Suppressor macrophage treated with lipopolysaccharide for 4 hours (primary cell): ENCODE measurements at regions not wholly inside any gene's neighbourhood (a gene's known extent, or its start where the extent isn't known, plus 50 kb on each side); places are given as distances from the start of the nearest gene placed in this dataset.
A peak's percentile ranks its signal among the peaks of the same experiment; 100 is the strongest.

Experiments
- DNase-seq: peaks from one replicate; pipeline ENCODE4 v3.0.0-alpha.2; 2020

GRCh38 chr4:15130441-15130840 lies 128.2 kb downstream of the CPEB2 start:
- no peak for DNase-seq

DNA sequence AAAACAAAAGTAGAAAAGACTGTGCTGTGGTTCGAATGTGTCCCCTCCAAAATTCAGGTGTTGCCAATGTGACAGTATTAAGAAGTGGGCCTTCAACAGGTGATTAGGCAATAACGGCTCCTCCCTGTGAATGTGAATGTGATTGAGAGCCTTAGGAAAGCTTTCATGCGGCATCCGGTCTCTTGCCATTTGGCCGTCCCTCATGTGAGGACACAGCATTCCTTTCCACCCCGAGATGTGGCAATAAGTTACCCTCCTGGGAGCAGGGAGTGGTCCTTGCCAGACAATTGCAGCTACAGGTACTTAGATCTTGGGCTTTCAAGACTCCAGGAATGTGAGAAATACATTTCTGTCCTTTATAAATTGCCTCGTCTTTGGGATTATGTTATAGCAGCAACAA lies 129.3 kb downstream of the CPEB2 start:
- no peak for DNase-seq

- no peak for DNase-seq
These were observed 130.5 kb downstream of the CPEB2 start for GRCh38 chr4:15132739-15133138.

GRCh38 chr4:15139599-15139998 lies 137.3 kb downstream of the CPEB2 start:
- no peak for DNase-seq

DNA sequence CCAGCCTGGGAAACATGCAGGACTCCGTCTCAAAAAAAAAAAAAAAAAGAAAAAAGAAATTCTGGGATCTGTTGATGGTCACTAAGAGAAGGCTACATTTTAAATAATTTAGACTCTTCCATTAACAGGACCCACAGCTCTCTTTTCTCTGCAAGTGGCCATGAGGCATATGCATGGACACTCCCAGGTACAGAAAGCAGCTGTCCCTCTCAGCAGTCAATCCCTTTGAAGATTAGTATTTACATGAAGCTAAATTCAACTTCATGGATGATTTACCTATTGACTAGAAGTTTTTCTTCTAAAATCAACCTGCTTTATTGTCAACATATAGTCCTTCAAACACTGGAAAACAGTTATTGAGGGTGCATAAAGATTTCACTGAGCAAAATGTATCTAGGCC lies 139.9 kb downstream of the CPEB2 start:
- no peak for DNase-seq

DNA sequence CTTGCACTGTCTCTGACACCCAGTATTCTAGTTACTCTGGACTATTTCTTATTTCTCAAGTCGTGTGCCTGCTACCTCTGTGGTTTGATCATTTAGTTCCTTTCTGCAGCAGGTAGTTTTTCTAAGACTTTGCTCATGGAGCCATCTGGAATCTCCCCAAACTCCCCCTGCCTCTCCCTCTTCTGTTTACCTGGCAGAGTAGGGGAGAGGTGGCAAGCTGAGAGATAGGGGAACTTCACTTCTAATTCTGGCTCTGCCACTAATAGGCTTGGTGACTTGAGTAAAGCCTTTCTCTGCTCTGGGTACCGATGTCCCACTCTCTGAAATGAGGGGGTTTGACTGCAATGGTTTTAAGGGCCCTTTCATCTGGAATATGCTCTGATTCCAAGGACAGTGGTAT lies 141.3 kb downstream of the CPEB2 start:
- DNase-seq = no peak

- no peak for DNase-seq
These were observed 142.1 kb downstream of the CPEB2 start for GRCh38 chr4:15144249-15144966.

- DNase-seq = no peak
These were observed 142.7 kb downstream of the CPEB2 start for GRCh38 chr4:15144967-15145295.

DNA sequence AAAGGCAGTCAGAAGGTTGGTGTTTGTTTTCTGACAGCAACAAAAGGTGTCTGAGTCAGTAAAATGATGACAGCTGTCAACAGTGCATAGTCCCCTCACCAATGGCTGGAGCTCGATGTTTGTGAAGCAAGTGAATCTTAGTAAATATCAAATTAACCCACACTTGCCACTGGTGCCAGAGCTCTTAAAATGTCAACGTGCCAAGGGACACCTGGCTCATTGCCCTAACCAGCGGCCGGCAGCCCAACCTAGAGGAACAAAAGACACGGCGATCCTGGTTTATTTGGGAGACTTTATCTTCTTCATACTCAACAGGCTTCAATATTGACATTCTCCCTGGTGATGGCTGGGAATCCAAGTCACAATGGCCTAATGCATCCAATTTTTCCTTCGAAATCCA lies 143.4 kb downstream of the CPEB2 start:
- no peak for DNase-seq

DNA sequence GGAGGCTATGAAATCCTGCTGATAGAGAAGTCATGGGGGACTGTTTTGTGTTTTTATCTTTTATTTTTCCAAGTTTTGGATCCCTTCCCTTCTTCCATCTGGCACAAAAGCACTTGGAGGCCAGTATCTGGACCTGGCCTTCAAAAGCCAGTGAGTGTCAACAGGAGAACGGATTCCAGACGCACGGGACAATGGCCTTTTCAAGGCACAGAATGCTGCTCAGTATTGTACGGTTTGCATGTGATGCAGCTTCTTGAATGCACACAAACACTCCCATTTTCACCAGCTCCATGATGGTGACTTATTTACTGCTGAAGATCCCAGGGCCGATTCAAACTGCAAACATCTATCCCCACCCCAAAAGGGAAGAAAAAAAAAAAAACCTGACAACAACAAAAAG lies 145.4 kb downstream of the CPEB2 start:
- no peak for DNase-seq

DNA sequence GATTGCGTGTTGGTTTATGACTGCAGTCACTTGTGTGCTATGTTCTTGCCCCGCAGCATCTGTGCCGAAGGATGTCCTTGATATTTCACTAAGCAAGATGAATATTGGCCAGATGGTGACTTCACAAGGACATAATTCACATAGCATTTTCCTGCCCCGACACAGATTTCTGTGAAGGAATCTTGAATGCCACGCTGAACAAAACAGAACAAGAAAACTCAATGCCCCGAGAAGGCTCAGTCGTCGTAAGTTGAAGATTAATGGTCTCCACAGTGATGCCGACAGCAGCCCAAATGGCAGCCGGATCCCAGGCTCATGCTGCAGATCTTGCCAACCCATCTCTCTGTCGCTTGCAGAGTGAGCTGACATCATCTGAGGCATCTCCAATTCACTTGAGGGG lies 145.9 kb downstream of the CPEB2 start:
- no peak for DNase-seq

GRCh38 chr4:15148691-15149090 lies 146.4 kb downstream of the CPEB2 start:
- DNase-seq = no peak

DNA sequence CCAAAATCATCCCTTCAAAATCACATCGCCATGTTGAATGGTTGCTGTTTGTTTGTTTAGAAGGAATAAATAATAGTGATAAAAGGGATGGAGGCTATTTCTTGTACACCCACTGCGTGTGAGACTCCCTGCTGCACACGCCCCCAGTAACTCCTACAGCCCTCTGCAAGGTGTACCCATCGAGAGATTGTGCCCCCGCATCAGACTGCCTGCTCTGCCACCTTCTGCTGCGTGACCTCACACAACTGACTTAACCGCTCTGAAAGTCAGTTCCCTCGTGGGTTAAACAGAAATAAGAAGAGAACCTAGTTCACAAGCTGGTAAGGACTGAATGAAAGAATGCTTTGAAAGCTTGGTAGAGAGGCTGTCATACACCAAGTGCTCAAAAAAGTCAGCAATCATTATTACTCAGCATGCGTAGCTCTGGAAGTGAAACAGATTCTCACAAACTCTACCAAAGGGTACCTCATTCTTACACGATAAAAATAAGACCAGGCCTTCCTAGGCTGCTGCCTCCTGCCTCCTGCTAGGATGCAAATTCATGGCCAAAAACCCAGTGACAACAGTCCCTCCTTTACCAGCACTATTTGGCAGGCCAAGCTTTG lies 147.1 kb downstream of the CPEB2 start:
- DNase-seq = peak; percentile 16

- peak; percentile 44 for DNase-seq
These were observed 147.7 kb downstream of the CPEB2 start for GRCh38 chr4:15149839-15150592.

- DNase-seq = no peak
These were observed 148.3 kb downstream of the CPEB2 start for GRCh38 chr4:15150631-15151030.

GRCh38 chr4:15151033-15151432 lies 148.8 kb downstream of the CPEB2 start:
- DNase-seq = no peak

DNA sequence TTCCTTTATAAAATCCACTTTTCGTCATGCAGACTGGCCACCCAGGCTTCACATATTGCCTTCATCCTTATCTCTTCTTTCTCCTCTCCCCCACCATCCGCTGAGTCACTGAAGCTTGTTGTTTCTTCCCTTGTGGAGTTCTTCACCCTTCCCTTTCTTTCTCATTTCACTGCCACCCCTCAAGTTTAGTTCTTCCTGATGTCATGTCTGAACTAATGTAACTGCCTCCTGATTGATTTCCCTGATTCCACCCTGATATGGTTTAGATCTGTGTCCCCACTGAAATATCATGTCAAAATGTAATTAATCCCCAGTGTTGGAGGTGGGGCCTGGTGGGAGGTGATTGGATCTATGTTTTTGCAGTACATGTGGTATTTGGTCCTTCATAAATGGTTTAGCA lies 151.4 kb downstream of the CPEB2 start:
- no peak for DNase-seq

DNA sequence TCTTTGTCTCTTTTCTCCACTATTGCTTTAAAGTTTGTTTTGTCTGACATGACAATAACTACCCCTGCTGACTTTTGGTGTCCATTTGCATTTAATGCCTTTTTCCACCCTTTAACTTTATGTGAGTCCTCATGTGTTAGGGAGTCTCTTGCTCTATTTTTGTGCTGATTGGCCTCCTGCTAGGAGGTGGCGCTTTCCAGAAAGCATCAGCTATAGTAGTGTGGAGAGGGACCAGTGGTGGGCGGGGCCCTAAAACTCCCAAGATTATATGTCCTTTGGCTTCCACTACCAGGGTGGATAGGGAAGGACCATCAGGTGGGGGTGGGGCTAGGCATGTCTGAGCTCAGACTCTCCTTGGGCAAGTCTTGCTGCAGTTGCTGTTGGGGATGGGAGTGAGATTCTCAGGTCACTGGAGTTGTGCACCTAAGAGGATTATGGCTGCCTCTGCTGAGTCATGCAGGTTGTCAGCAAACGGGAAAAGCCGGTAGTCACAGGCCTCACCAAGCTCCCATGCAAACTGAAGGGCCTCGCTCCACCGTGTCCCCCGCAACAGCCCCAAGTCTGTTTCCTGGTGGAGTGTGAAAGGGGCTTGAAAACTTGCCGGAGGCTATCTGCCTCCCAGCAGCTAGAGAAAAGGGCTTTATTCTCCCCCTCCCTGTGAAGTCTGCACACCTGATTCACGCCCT lies 156.3 kb downstream of the CPEB2 start:
- DNase-seq = no peak

- DNase-seq = no peak
These were observed 157.3 kb downstream of the CPEB2 start for GRCh38 chr4:15159477-15160019.

- no peak for DNase-seq
These were observed 159.2 kb downstream of the CPEB2 start for GRCh38 chr4:15161439-15161838.

DNA sequence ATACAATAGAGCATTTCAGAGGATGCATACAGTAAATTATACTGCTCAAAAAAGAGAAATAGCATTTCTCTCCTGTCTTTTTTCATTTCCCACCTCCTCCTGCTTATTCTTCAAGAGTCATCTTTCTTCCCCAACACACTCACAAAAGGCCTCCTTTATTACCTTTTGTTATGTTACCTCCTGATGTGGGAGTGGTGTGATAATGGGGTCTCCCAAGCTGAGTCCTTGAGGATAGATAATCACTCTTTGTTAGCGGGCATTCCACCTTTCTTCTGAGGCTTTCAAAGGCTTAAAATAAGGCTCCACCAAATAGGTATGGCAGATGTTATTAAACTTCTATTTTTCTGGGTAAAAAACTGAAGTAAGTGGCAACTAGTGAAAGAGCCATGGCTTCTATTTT lies 159.8 kb downstream of the CPEB2 start:
- no peak for DNase-seq

GRCh38 chr4:15162465-15163283 lies 160.4 kb downstream of the CPEB2 start:
- DNase-seq = peak; percentile 10

DNA sequence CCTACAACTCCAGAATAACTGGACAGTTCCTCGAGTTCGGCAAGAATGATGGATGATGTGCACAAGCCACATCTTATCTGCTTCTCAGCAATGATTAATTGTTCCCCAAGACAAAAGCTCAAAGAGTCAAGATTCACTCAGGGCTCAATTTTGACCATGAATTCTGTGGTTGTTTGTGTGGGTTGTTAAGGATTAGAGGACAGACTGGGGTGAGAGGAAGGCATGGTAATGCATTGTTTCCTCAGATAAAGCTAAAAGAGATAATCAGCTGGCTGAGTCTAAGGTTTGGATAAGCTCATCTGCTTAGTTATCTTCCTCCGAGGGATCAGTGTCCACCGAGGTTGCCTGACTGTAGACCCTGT lies 161.0 kb downstream of the CPEB2 start:
- no peak for DNase-seq
